K562 (cell line): ENCODE measurements at regions not wholly inside any gene's neighbourhood (a gene's known extent, or its start where the extent isn't known, plus 50 kb on each side); places are given as distances from the start of the nearest gene placed in this dataset.

Source experiments
- ATAC-seq: fragments of 200-7000 bp; cut with Tn5 transposase; 3 replicates; pipeline ENCODE4 v1.9.1; 2020; ENCODE audit warnings: moderate library complexity
- BruUV-seq: library from RNA; stranded (reverse); fragments of 400-500 nt; replicated peaks from 2 replicates; lab custom pipeline; 2021; lab: Mats Ljungman, UMichigan
- CTCF ChIA-PET: fragments of 300-600 bp; formaldehyde crosslinking; extraction: SDS; loops from one replicate; lab custom pipeline; 2021; ENCODE audit warnings: low intra/inter-chr PET ratio; lab: Yijun Ruan, JAX
- POLR2A ChIA-PET: fragments of 300-600, 350-650 bp; sonication (Branson Sonifier 250); formaldehyde crosslinking; extraction: SDS; loops from one replicate; lab custom pipeline; 2021; ENCODE audit warnings: antibody characterized with exemption, inconsistent platforms; lab: Yijun Ruan, JAX
- DNase-seq, 4 experiments: peaks; one replicate each; pipeline versions ENCODE4 v3.0.0 to v3.0.0-alpha.2; 2011 to 2018; ENCODE audit warnings: low spot score in 3 of 4, mixed read lengths in 3 of 4; ENCODE audit errors: extremely low read depth in 1 of 4
- FAIRE-seq: peaks from 2 replicates; lab custom pipeline; 2011; peaks lifted over from hg19 to GRCh38; lab: Jason Lieb, UNC
- H2AFZ ChIP-seq: 2 replicates; pipeline ENCODE4 v1.6.0; 2011; ENCODE audit warnings: low read depth, low read length, control low read depth, inconsistent platforms
- H3K27ac ChIP-seq: fragments of 200-600 bp; 3 replicates; pipeline ENCODE4 v1.8.0; 2011; ENCODE audit warnings: low read depth, mild to moderate bottlenecking, control low read depth, inconsistent platforms, low read length, moderate library complexity, mixed read lengths; ENCODE audit errors: extremely low read depth
- H3K27me3 ChIP-seq, 2 experiments: fragments of 300-600 bp in 1 of 2; 2 replicates in 1 of 2; 3 replicates in 1 of 2; pipeline versions ENCODE4 v1.6.0 to v1.8.0; 2011; ENCODE audit warnings: inconsistent platforms in 2 of 2, low read length in 2 of 2, mild to moderate bottlenecking in 1 of 2, mixed read lengths in 1 of 2, moderate library complexity in 1 of 2; ENCODE audit not compliant: control insufficient read depth in 2 of 2, insufficient read depth in 2 of 2
- H3K36me3 ChIP-seq: fragments of 300-600 bp; 3 replicates; pipeline ENCODE4 v1.8.0; 2011; ENCODE audit warnings: mild to moderate bottlenecking, low read length, inconsistent platforms; ENCODE audit not compliant: control insufficient read depth, insufficient read depth
- H3K4me1 ChIP-seq, 2 experiments: fragments of 200-600 bp in 1 of 2; replicated peaks in 1 of 2; 2 replicates in 1 of 2; 3 replicates in 1 of 2; pipeline versions ENCODE4 v1.5.1 to v1.8.0; 2011; ENCODE audit warnings: inconsistent platforms in 2 of 2, low read length in 2 of 2, mild to moderate bottlenecking in 1 of 2, mixed read lengths in 1 of 2, moderate library complexity in 1 of 2; ENCODE audit not compliant: control insufficient read depth in 2 of 2, insufficient read depth in 2 of 2
- H3K4me2 ChIP-seq: 2 replicates; pipeline ENCODE4 v1.6.1; 2011; ENCODE audit warnings: low read length, control low read depth, inconsistent platforms, mixed read lengths; ENCODE audit not compliant: insufficient read depth
- H3K4me3 ChIP-seq: fragments of 200-600 bp; sonication (generic), shearing (Covaris generic); 2 replicates; pipeline ENCODE4 v1.5.1; 2016; ENCODE audit warnings: control low read depth, inconsistent platforms
- H3K79me2 ChIP-seq: fragments of 200-600 bp; 3 replicates; pipeline ENCODE4 v1.8.0; 2011; ENCODE audit warnings: low read length, inconsistent platforms; ENCODE audit not compliant: control insufficient read depth, insufficient read depth
- H3K9ac ChIP-seq, 2 experiments: 2 replicates each; pipeline versions ENCODE4 v1.6.0 to v1.6.1; 2011; ENCODE audit warnings: low read depth in 2 of 2, low read length in 2 of 2, control low read depth in 1 of 2, inconsistent platforms in 1 of 2, mild to moderate bottlenecking in 1 of 2, mixed read lengths in 1 of 2; ENCODE audit not compliant: insufficient read depth in 1 of 2
- H3K9me1 ChIP-seq: one replicate; pipeline ENCODE4 v1.6.0; 2011; ENCODE audit warnings: inconsistent platforms, mild to moderate bottlenecking, low read length, moderate library complexity; ENCODE audit not compliant: control insufficient read depth, insufficient read depth
- H3K9me3 ChIP-seq: replicated peaks from 2 replicates; pipeline ENCODE4 v1.5.1; 2011; ENCODE audit warnings: low read depth, low read length, inconsistent platforms; ENCODE audit not compliant: control insufficient read depth, insufficient read depth
- H4K20me1 ChIP-seq: replicated peaks from 2 replicates; pipeline ENCODE4 v1.6.1; 2011; ENCODE audit warnings: low read length, inconsistent platforms, mixed read lengths; ENCODE audit not compliant: control insufficient read depth, insufficient read depth
- BCOR ChIP-seq: fragments of 450-650 bp; IDR thresholded peaks from 2 replicates; pipeline ENCODE4 v1.6.1; 2016
- EP400 ChIP-seq: fragments of 450-650 bp; IDR thresholded peaks from 2 replicates; pipeline ENCODE4 v1.6.1; 2017; ENCODE audit warnings: antibody characterized with exemption, mild to moderate bottlenecking, moderate library complexity
- FOS ChIP-seq: IDR thresholded peaks from 3 replicates; pipeline ENCODE4 v1.6.1; 2011; ENCODE audit not compliant: insufficient read length; ENCODE audit errors: extremely low read depth
- GABPB1 ChIP-seq: sonication (generic); formaldehyde crosslinking; IDR thresholded peaks from 2 replicates; pipeline ENCODE4 v1.8.0; 2022; ENCODE audit warnings: mild to moderate bottlenecking, missing genetic modification reagents
- HMGN3 ChIP-seq: IDR thresholded peaks from 2 replicates; pipeline ENCODE4 v1.6.1; 2011; ENCODE audit warnings: borderline replicate concordance, low read depth, mild to moderate bottlenecking, mixed read lengths, low read length; ENCODE audit not compliant: insufficient read length; ENCODE audit errors: extremely low read depth
- KLF6 ChIP-seq: fragments of 250-450 bp; sonication (Bioruptor Pico); IDR thresholded peaks from 2 replicates; pipeline ENCODE4 v1.4.0; 2020; ENCODE audit warnings: mild to moderate bottlenecking, moderate library complexity, borderline replicate concordance
- MBD2 ChIP-seq: sonication (generic); IDR thresholded peaks from 2 replicates; pipeline ENCODE4 v1.6.1; 2016; ENCODE audit warnings: low read depth, borderline replicate concordance
- PCBP1 ChIP-seq: fragments of 200-400 bp; formaldehyde crosslinking; IDR thresholded peaks from 2 replicates; pipeline ENCODE4 v1.6.1; 2018; ENCODE audit warnings: mild to moderate bottlenecking, low read depth, low read length; ENCODE audit not compliant: poor library complexity, severe bottlenecking
- RAD51 ChIP-seq: fragments of 450-650 bp; IDR thresholded peaks from 2 replicates; pipeline ENCODE4 v1.7.1; 2016; ENCODE audit warnings: low read depth, mild to moderate bottlenecking, borderline replicate concordance
- ZBED1 ChIP-seq: IDR thresholded peaks from 2 replicates; pipeline ENCODE4 v1.6.1; 2014
- ZNF263 ChIP-seq: sonication (generic); formaldehyde crosslinking; IDR thresholded peaks from 2 replicates; pipeline ENCODE4 v1.8.0; 2022; ENCODE audit warnings: mild to moderate bottlenecking, missing genetic modification reagents, borderline replicate concordance
- ZNF282 ChIP-seq: sonication (generic); formaldehyde crosslinking; IDR thresholded peaks from 2 replicates; pipeline ENCODE4 v1.8.1; 2023; ENCODE audit warnings: missing genetic modification reagents
- ZNF384 ChIP-seq: IDR thresholded peaks from 2 replicates; pipeline ENCODE4 v1.6.1; 2012; ENCODE audit warnings: low read depth, low read length, improper control_type of control experiment
- ZNF444 ChIP-seq: fragments of 250-450 bp; sonication (Bioruptor Pico); IDR thresholded peaks from 2 replicates; pipeline ENCODE4 v1.4.0; 2020; ENCODE audit warnings: mild to moderate bottlenecking, moderate library complexity
- ZNF717 ChIP-seq: fragments of 250-450 bp; sonication (Bioruptor Pico); IDR thresholded peaks from 2 replicates; pipeline ENCODE4 v1.5.0; 2021
- ZNF76 ChIP-seq: fragments of 250-450 bp; sonication (Bioruptor Pico); IDR thresholded peaks from 2 replicates; pipeline ENCODE4 v1.4.0; 2020; ENCODE audit warnings: mild to moderate bottlenecking, moderate library complexity, borderline replicate concordance
- WGBS: fragments of 100-300 bp; shearing (Covaris generic); methylation state at CpG from one replicate; pipeline ENCODE4 v1.1.6; 2016; ENCODE audit warnings: low coverage, mixed read lengths; ENCODE audit not compliant: insufficient coverage; ENCODE audit errors: missing lambda C conversion rate; 5-methylcytosine and 5-hydroxymethylcytosine counted together
- in situ Hi-C: fragments of 300-500 bp; cut with MboI; formaldehyde crosslinking; loops from 4 replicates; pipeline ENCODE4 v1.15.0; 2018; ENCODE audit warnings: inconsistent platforms, mixed read lengths
- intact Hi-C: fragments of 100-400 bp; cut with micrococcal nuclease; formaldehyde crosslinking; loops from 2 replicates; pipeline ENCODE4 v1.14.2; 2022
- TF ChIP-seq, protein P1 (sequence below): fragments of 250-450 bp; sonication (Bioruptor Pico); IDR thresholded peaks from 2 replicates; pipeline ENCODE4 v1.4.0; 2020

DNA sequence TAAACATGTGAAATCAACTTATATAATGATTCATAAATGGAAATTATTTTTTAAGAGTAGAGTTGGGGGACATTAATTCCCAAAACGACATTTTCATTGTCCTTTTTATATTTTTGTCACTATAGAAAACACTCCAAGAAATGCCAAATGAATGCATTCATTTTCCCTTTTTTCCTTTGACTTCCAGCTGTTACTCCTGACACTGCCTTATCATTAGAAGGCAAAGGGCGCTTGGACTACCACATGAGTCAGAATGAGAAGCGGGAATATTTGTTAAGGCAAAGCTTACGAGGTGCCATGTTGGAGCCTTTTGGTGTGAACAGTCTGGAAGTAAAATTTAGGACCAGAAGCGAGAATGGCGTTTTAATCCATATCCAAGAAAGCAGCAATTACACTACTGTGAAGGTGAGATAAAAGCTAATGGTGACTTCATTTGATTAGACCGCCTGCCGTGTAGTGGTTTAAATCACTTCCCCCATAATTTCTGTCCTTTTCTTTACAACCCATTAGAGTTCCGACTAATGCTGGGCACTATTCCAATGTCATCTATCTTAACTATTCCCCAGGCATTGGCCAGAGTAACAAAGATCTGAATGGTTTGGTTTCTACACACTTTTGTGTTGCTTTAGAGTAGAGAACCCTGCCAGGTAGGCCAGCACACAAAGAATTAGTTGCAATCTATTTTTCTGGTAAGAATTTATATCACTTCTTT is 166.7 kb downstream of the FAT4 start:
- ATAC-seq (no peak), DNase-seq (no peak), FAIRE-seq (no peak)
- H3K27me3 ChIP-seq: no peaks in the 10 kb centered on the region
- no peaks in the 10 kb centered on the region for H3K4me1 ChIP-seq
- CTCF ChIA-PET: no interaction called here
- no peaks in the 10 kb centered on the region for H3K36me3 ChIP-seq
- H4K20me1 ChIP-seq: no peaks in the 10 kb centered on the region
- H3K27ac ChIP-seq: no peak overlapping the region
- TF ChIP-seq ZNF282 (CRISPR knock-in tag) (no peak), MBD2 (no peak), GABPB1 (no peak), ZNF444 (no peak), EP400 (no peak), BCOR (no peak), KLF6 (no peak), HMGN3 (no peak), ZNF384 (no peak), ZNF263 (CRISPR knock-in tag) (no peak), FOS (no peak), PCBP1 (no peak), ZNF717 (CRISPR knock-in tag) (no peak), ZNF76 (no peak), ZBED1 (no peak), RAD51 (no peak)
- TF ChIP-seq, protein P1, sequence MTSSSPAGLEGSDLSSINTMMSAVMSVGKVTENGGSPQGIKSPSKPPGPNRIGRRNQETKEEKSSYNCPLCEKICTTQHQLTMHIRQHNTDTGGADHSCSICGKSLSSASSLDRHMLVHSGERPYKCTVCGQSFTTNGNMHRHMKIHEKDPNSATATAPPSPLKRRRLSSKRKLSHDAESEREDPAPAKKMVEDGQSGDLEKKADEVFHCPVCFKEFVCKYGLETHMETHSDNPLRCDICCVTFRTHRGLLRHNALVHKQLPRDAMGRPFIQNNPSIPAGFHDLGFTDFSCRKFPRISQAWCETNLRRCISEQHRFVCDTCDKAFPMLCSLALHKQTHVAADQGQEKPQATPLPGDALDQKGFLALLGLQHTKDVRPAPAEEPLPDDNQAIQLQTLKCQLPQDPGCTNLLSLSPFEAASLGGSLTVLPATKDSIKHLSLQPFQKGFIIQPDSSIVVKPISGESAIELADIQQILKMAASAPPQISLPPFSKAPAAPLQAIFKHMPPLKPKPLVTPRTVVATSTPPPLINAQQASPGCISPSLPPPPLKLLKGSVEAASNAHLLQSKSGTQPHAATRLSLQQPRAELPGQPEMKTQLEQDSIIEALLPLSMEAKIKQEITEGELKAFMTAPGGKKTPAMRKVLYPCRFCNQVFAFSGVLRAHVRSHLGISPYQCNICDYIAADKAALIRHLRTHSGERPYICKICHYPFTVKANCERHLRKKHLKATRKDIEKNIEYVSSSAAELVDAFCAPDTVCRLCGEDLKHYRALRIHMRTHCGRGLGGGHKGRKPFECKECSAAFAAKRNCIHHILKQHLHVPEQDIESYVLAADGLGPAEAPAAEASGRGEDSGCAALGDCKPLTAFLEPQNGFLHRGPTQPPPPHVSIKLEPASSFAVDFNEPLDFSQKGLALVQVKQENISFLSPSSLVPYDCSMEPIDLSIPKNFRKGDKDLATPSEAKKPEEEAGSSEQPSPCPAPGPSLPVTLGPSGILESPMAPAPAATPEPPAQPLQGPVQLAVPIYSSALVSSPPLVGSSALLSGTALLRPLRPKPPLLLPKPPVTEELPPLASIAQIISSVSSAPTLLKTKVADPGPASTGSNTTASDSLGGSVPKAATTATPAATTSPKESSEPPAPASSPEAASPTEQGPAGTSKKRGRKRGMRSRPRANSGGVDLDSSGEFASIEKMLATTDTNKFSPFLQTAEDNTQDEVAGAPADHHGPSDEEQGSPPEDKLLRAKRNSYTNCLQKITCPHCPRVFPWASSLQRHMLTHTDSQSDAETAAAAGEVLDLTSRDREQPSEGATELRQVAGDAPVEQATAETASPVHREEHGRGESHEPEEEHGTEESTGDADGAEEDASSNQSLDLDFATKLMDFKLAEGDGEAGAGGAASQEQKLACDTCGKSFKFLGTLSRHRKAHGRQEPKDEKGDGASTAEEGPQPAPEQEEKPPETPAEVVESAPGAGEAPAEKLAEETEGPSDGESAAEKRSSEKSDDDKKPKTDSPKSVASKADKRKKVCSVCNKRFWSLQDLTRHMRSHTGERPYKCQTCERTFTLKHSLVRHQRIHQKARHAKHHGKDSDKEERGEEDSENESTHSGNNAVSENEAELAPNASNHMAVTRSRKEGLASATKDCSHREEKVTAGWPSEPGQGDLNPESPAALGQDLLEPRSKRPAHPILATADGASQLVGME (CRISPR knock-in tag): no peak
- TF ChIP-seq, all 486 proteins: peak for 0
- POLR2A ChIA-PET: no interaction called here
- no TSS peak for BruUV-seq
- no peaks in the 10 kb centered on the region for H3K9me1 ChIP-seq
- 4% methylated on average over 9 of the region's 9 CpGs for WGBS
- H3K9ac ChIP-seq: no peak overlapping the region
- H3K4me3 ChIP-seq: no peak overlapping the region
- no peaks in the 10 kb centered on the region for H3K79me2 ChIP-seq
- H3K9me3 ChIP-seq: no peaks in the 10 kb centered on the region
- in situ Hi-C loops (no loop called here), intact Hi-C loops (no loop called here)
- no peak overlapping the region for H2AFZ ChIP-seq
- no peak overlapping the region for H3K4me2 ChIP-seq
